Keratinocyte (primary cell): ENCODE measurements at regions not wholly inside any gene's neighbourhood (a gene's known extent, or its start where the extent isn't known, plus 50 kb on each side); places are given as distances from the start of the nearest gene placed in this dataset.
"Not testable (repeated sequence)": the region's sequence is repeated elsewhere in the genome, so short reads cannot be mapped to it uniquely, and the experiment has no call there.

Experiments
- DNase-seq: peaks from one replicate; pipeline ENCODE4 v3.0.0-alpha.2; 2011; ENCODE audit warnings: low read depth, missing footprints, low spot score
- FAIRE-seq: peaks from 2 replicates; lab custom pipeline; 2011; peaks lifted over from hg19 to GRCh38; lab: Jason Lieb, UNC
- H2AFZ ChIP-seq: 2 replicates; pipeline ENCODE4 v1.6.0; 2012; ENCODE audit warnings: low read length, control low read depth, inconsistent platforms; ENCODE audit not compliant: control insufficient read depth
- H3K27ac ChIP-seq: 2 replicates; pipeline ENCODE4 v1.5.1; 2011; ENCODE audit warnings: low read length; ENCODE audit not compliant: control insufficient read depth, insufficient read depth
- H3K27me3 ChIP-seq: 3 replicates; pipeline ENCODE4 v1.6.0; 2011; ENCODE audit warnings: low read length; ENCODE audit not compliant: control insufficient read depth, insufficient read depth; ENCODE audit errors: extremely low read depth
- H3K36me3 ChIP-seq, 2 experiments: 2 replicates in 1 of 2; 3 replicates in 1 of 2; pipeline ENCODE4 v1.5.1; 2011; ENCODE audit warnings: low read length in 2 of 2, mild to moderate bottlenecking in 1 of 2; ENCODE audit not compliant: control insufficient read depth in 2 of 2, insufficient read depth in 2 of 2; ENCODE audit errors: extremely low read depth in 1 of 2
- H3K4me1 ChIP-seq: 3 replicates; pipeline ENCODE4 v1.5.1; 2011; ENCODE audit warnings: low read length; ENCODE audit not compliant: control insufficient read depth, insufficient read depth; ENCODE audit errors: extremely low read depth
- H3K4me2 ChIP-seq: 3 replicates; pipeline ENCODE4 v1.6.0; 2011; ENCODE audit warnings: low read depth, low read length; ENCODE audit not compliant: control insufficient read depth, insufficient read depth; ENCODE audit errors: extremely low read depth
- H3K4me3 ChIP-seq, 3 experiments: fragments of 200-600 bp in 1 of 3; sonication (generic) in 1 of 3; 2 replicates in 2 of 3; 3 replicates in 1 of 3; pipeline ENCODE4 v1.5.1; 2011 to 2016; ENCODE audit warnings: low read length in 3 of 3, mild to moderate bottlenecking in 3 of 3, control low read depth in 2 of 3, inconsistent platforms in 1 of 3, low read depth in 1 of 3, mixed read lengths in 1 of 3, mixed run types in 1 of 3, moderate library complexity in 1 of 3; ENCODE audit not compliant: control insufficient read depth in 2 of 3, insufficient read depth in 2 of 3; ENCODE audit errors: extremely low read depth in 1 of 3
- H3K79me2 ChIP-seq: 2 replicates; pipeline ENCODE4 v1.6.0; 2012; ENCODE audit warnings: low read length; ENCODE audit not compliant: control insufficient read depth, insufficient read depth
- H3K9ac ChIP-seq: 3 replicates; pipeline ENCODE4 v1.6.0; 2011; ENCODE audit warnings: low read length; ENCODE audit not compliant: control insufficient read depth, insufficient read depth; ENCODE audit errors: extremely low read depth
- H3K9me1 ChIP-seq: 3 replicates; pipeline ENCODE4 v1.6.0; 2011; ENCODE audit warnings: low read length; ENCODE audit not compliant: control insufficient read depth, insufficient read depth; ENCODE audit errors: extremely low read depth
- H3K9me3 ChIP-seq: 2 replicates; pipeline ENCODE4 v1.5.1; 2012; ENCODE audit warnings: low read depth, low read length; ENCODE audit not compliant: control insufficient read depth
- H4K20me1 ChIP-seq: 3 replicates; pipeline ENCODE4 v1.6.0; 2011; ENCODE audit warnings: low read length; ENCODE audit not compliant: control insufficient read depth, insufficient read depth; ENCODE audit errors: extremely low read depth
- dilution Hi-C: fragments of 300-500 bp; cut with MboI; formaldehyde crosslinking; loops from one replicate; pipeline ENCODE4 v1.7.0; 2020; ENCODE audit warnings: low sequenced_read_pairs; ENCODE audit not compliant: extremely low pct_ligation_motif_present

GRCh38 chr14:105769061-105769730 is 242.8 kb downstream of the TMEM121 start:
- FAIRE-seq, H4K20me1 ChIP-seq, H3K4me2 ChIP-seq, H3K27ac ChIP-seq, H3K79me2 ChIP-seq, DNase-seq, H3K27me3 ChIP-seq, H3K4me3 ChIP-seq, dilution Hi-C loops, H3K36me3 ChIP-seq, H2AFZ ChIP-seq, H3K4me1 ChIP-seq, H3K9me1 ChIP-seq, H3K9ac ChIP-seq: not testable (repeated sequence)
- H3K9me3 ChIP-seq, result peaks cover 22% of the 10 kb centered on the region

- H3K4me2 ChIP-seq, H2AFZ ChIP-seq, DNase-seq, H3K36me3 ChIP-seq, H3K4me1 ChIP-seq, H4K20me1 ChIP-seq, H3K4me3 ChIP-seq, FAIRE-seq, H3K27me3 ChIP-seq, H3K9me1 ChIP-seq, H3K27ac ChIP-seq, dilution Hi-C loops, H3K79me2 ChIP-seq, H3K9ac ChIP-seq: not testable (repeated sequence)
- H3K9me3 ChIP-seq, result peaks cover 18% of the 10 kb centered on the region
Measured at GRCh38 chr14:105770619-105771216, 244.3 kb downstream of the TMEM121 start.

GRCh38 chr14:105771261-105772226 is 245.2 kb downstream of the TMEM121 start:
- not testable (repeated sequence) for H3K4me3 ChIP-seq

GRCh38 chr14:105772710-105773250 is 246.4 kb downstream of the TMEM121 start:
- dilution Hi-C loops, H3K9me3 ChIP-seq: not testable (repeated sequence)

More at GRCh38 chr14:105771261-105772226, 245.2 kb downstream of the TMEM121 start:
- H2AFZ ChIP-seq, H3K79me2 ChIP-seq, dilution Hi-C loops, H3K9ac ChIP-seq, H3K9me1 ChIP-seq, H3K36me3 ChIP-seq, H3K27ac ChIP-seq, H3K4me2 ChIP-seq, FAIRE-seq, H4K20me1 ChIP-seq, DNase-seq, H3K27me3 ChIP-seq, H3K4me1 ChIP-seq: not testable (repeated sequence)
- peaks cover 10% of the 10 kb centered on the region for H3K9me3 ChIP-seq

More at GRCh38 chr14:105772710-105773250, 246.4 kb downstream of the TMEM121 start:
- H4K20me1 ChIP-seq, H3K9ac ChIP-seq, H3K4me3 ChIP-seq, H2AFZ ChIP-seq, DNase-seq, H3K79me2 ChIP-seq, H3K27ac ChIP-seq, H3K27me3 ChIP-seq, H3K9me1 ChIP-seq, H3K4me1 ChIP-seq, H3K36me3 ChIP-seq, H3K4me2 ChIP-seq, FAIRE-seq: not testable (repeated sequence)
